ENCODE measurements at regions not wholly inside any gene's neighbourhood (a gene's known extent, or its start where the extent isn't known, plus 50 kb on each side); places are given as distances from the start of the nearest gene placed in this dataset.

- DNase-seq = no peak
- no peak for ATAC-seq
These were observed 379.2 kb downstream of the SHANK2 start for GRCh38 chr11:70872955-70873735.

GRCh38 chr11:70873736-70874412 lies 378.5 kb downstream of the SHANK2 start:
- ATAC-seq = no peak
- no peak for DNase-seq

GRCh38 chr11:70876685-70877084 lies 375.7 kb downstream of the SHANK2 start:
- no peak for ATAC-seq

GRCh38 chr11:70877151-70877550 lies 375.2 kb downstream of the SHANK2 start:
- DNase-seq (no peak), ATAC-seq (no peak)

More at GRCh38 chr11:70876685-70877084, 375.7 kb downstream of the SHANK2 start:
- DNase-seq = no peak

GRCh38 chr11:70878366-70878765 lies 374.0 kb downstream of the SHANK2 start:
- ATAC-seq (no peak), DNase-seq (no peak)

GRCh38 chr11:70879601-70880285 lies 372.6 kb downstream of the SHANK2 start:
- DNase-seq = no peak
- no peak for ATAC-seq

GRCh38 chr11:70880416-70880815 lies 372.0 kb downstream of the SHANK2 start:
- ATAC-seq (no peak), DNase-seq (no peak)

- DNase-seq (no peak), ATAC-seq (no peak)
These were observed 370.2 kb downstream of the SHANK2 start for GRCh38 chr11:70881948-70882715.

- ATAC-seq = no peak
- DNase-seq = no peak
These were observed 369.7 kb downstream of the SHANK2 start for GRCh38 chr11:70882716-70883085.

- ATAC-seq = no peak
- no peak for DNase-seq
These were observed 368.9 kb downstream of the SHANK2 start for GRCh38 chr11:70883323-70883940.

- ATAC-seq (no peak), DNase-seq (no peak)
These were observed 368.3 kb downstream of the SHANK2 start for GRCh38 chr11:70883973-70884623.

- DNase-seq (no peak), ATAC-seq (no peak)
These were observed 366.8 kb downstream of the SHANK2 start for GRCh38 chr11:70885281-70886231.

GRCh38 chr11:70886256-70886655 lies 366.1 kb downstream of the SHANK2 start:
- ATAC-seq = no peak
- DNase-seq = no peak

- no peak for DNase-seq
- no peak for ATAC-seq
These were observed 365.5 kb downstream of the SHANK2 start for GRCh38 chr11:70886676-70887541.

- DNase-seq = no peak
- ATAC-seq = no peak
These were observed 364.9 kb downstream of the SHANK2 start for GRCh38 chr11:70887542-70887827.

GRCh38 chr11:70888061-70888460 lies 364.3 kb downstream of the SHANK2 start:
- ATAC-seq (no peak), DNase-seq (no peak)

- DNase-seq = no peak
- no peak for ATAC-seq
These were observed 363.0 kb downstream of the SHANK2 start for GRCh38 chr11:70889411-70889810.

GRCh38 chr11:70891844-70892380 lies 360.5 kb downstream of the SHANK2 start:
- DNase-seq (no peak), ATAC-seq (no peak)

- DNase-seq (no peak), ATAC-seq (no peak)
These were observed 359.5 kb downstream of the SHANK2 start for GRCh38 chr11:70892889-70893288.
